Thoracic aorta (tissue), 2 donors: ENCODE measurements at regions not wholly inside any gene's neighbourhood (a gene's known extent, or its start where the extent isn't known, plus 50 kb on each side); places are given as distances from the start of the nearest gene placed in this dataset.

Experiments used
- ATAC-seq: fragments of 150-250 bp; one replicate; pipeline ENCODE4 v1.8.0; 2017; ENCODE audit warnings: low read depth; ENCODE audit not compliant: insufficient number of reproducible peaks, low FRiP score
- DNase-seq: peaks from one replicate; pipeline ENCODE4 v3.0.0-alpha.2; 2020; ENCODE audit warnings: low spot score
- H3K27ac ChIP-seq, 2 donors: fragments of 200-600 bp; sonication (generic); 1 replicate in 1 of 2; 2 replicates in 1 of 2; pipeline ENCODE4 v1.5.1; 2016; ENCODE audit warnings: mild to moderate bottlenecking in 2 of 2, moderate library complexity in 2 of 2
- H3K27me3 ChIP-seq: fragments of 200-600 bp; sonication (generic); replicated peaks from 2 replicates; pipeline ENCODE4 v1.6.0; 2016; ENCODE audit warnings: mild to moderate bottlenecking; ENCODE audit not compliant: insufficient read depth
- H3K36me3 ChIP-seq: fragments of 200-600 bp; sonication (generic); one replicate; pipeline ENCODE4 v1.5.1; 2016
- H3K4me1 ChIP-seq, 2 donors: fragments of 200-600 bp; sonication (generic); 1 replicate in 1 of 2; 2 replicates in 1 of 2; pipeline versions ENCODE4 v1.5.1 to v1.6.0; 2016; ENCODE audit warnings: low read depth in 2 of 2, mild to moderate bottlenecking in 1 of 2; ENCODE audit not compliant: control insufficient read depth in 1 of 2
- H3K4me3 ChIP-seq: fragments of 200-600 bp; sonication (generic); 2 replicates; pipeline ENCODE4 v1.5.1; 2016; ENCODE audit warnings: mild to moderate bottlenecking
- H3K9me3 ChIP-seq: fragments of 200-600 bp; sonication (generic); 2 replicates; pipeline ENCODE4 v1.5.1; 2016
- TF ChIP-seq, protein P1 (sequence below): fragments of 200-600 bp; sonication (generic); IDR thresholded peaks from one replicate; pipeline ENCODE4 v1.5.1; 2019; ENCODE audit warnings: antibody characterized with exemption

DNA sequence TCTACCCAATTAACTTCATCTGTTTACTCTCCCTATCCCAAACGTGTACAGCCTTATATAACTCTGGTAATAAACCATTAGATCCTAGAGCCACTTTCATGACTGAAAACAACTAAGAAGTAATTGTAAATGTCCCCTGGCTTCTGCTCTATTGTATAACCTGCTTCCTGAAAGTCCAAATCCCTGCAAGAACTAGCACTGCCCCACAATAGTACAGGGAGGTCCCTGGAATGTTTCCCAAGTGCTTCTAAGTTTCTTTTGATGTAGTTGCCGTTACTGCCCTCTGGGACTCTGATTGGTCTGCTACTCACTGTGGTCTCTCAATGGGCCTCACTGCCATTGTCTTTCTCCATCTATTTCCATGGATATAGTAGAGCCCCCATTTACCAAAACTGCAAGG is 764.0 kb upstream of the GHITM start:
- Histone ChIP-seq H3K36me3 (no peaks in the 10 kb centered on the region), H3K27me3 (no peaks in the 10 kb centered on the region), H3K4me1 (peaks cover 12 to 16% of the 10 kb centered on the region in 2 donors), H3K9me3 (no peaks in the 10 kb centered on the region), H3K27ac (no peak overlapping the region), H3K4me3 (no peak overlapping the region)
- DNase-seq, result no peak
- no peak for ATAC-seq
- TF ChIP-seq, protein P1, sequence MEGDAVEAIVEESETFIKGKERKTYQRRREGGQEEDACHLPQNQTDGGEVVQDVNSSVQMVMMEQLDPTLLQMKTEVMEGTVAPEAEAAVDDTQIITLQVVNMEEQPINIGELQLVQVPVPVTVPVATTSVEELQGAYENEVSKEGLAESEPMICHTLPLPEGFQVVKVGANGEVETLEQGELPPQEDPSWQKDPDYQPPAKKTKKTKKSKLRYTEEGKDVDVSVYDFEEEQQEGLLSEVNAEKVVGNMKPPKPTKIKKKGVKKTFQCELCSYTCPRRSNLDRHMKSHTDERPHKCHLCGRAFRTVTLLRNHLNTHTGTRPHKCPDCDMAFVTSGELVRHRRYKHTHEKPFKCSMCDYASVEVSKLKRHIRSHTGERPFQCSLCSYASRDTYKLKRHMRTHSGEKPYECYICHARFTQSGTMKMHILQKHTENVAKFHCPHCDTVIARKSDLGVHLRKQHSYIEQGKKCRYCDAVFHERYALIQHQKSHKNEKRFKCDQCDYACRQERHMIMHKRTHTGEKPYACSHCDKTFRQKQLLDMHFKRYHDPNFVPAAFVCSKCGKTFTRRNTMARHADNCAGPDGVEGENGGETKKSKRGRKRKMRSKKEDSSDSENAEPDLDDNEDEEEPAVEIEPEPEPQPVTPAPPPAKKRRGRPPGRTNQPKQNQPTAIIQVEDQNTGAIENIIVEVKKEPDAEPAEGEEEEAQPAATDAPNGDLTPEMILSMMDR, result no peak

DNA sequence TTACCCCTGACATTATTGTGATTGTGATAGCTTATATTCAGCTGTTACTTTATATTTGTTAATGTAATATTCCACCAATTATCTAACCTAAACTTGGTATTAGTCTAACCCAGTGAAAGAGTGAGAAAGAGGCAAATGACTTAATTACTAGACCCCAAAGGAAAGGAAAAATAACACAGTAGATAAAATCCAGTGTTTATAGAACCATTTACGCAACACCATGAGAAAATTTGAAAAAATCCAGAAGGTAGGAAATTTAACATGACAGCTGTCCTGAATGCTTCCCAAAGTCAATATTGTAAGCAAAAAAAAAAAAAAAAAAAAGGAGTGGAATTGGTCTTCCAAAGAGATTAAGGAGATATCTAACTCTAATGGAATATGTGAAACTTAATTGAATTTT is 741.5 kb upstream of the GHITM start:
- Histone ChIP-seq H3K4me1 (no peaks in the 10 kb centered on the region), H3K9me3 (no peaks in the 10 kb centered on the region), H3K27me3 (no peaks in the 10 kb centered on the region), H3K4me3 (no peak overlapping the region), H3K36me3 (no peaks in the 10 kb centered on the region), H3K27ac (no peak overlapping the region)
- no peak for DNase-seq
- no peak for ATAC-seq
- TF ChIP-seq, protein P1, result no peak

DNA sequence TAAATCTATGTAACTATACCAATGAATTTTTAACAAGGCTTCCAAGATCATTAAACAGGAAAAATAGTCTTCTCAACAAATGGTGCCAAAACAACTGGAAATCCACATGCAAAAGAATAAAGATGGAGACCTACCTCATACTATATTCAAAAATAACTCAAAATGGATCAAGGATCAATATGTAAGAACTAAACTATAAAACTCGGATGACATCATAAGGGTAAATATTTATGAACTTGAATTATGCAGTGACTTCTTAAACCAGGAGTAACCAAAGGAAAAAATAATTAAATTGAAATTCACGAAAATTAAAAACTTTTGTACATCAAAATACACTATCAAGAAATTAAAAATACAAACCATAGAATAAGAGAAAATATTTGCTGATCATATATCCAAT is 728.7 kb upstream of the GHITM start:
- no peak for DNase-seq
- no peaks in the 10 kb centered on the region for H3K36me3 ChIP-seq
- ATAC-seq, result no peak
- H3K9me3 ChIP-seq, result no peaks in the 10 kb centered on the region
- no peaks in the 10 kb centered on the region for H3K27me3 ChIP-seq
- no peak overlapping the region for H3K27ac ChIP-seq
- TF ChIP-seq, protein P1, result no peak
- H3K4me3 ChIP-seq, result no peak overlapping the region
- H3K4me1 ChIP-seq, result no peaks in the 10 kb centered on the region

DNA sequence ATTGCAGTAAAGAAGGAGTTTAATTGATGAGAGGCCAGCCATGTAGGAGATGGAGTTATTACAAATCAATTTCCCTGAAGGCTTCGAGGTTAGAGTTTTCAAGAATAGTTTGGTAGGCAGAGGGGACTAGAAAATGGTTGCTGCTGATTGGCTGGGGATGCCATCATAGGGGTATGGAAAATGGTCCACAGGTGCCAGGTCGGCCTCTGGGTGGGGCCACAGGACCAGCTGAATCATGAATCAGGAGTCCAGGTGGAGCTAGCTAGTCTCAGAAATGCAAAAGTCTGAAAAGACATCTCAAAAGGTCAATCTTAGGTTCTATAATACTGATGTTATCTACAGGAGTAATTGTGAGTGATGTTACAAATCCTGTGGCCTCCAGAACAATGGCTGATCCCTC is 714.0 kb upstream of the GHITM start:
- DNase-seq (no peak), ATAC-seq (no peak)
- no peaks in the 10 kb centered on the region for H3K27me3 ChIP-seq
- H3K4me3 ChIP-seq, result no peak overlapping the region
- TF ChIP-seq, protein P1, result no peak
- no peaks in the 10 kb centered on the region for H3K4me1 ChIP-seq
- H3K9me3 ChIP-seq, result no peaks in the 10 kb centered on the region
- H3K27ac ChIP-seq, result no peak overlapping the region
- no peaks in the 10 kb centered on the region for H3K36me3 ChIP-seq

DNA sequence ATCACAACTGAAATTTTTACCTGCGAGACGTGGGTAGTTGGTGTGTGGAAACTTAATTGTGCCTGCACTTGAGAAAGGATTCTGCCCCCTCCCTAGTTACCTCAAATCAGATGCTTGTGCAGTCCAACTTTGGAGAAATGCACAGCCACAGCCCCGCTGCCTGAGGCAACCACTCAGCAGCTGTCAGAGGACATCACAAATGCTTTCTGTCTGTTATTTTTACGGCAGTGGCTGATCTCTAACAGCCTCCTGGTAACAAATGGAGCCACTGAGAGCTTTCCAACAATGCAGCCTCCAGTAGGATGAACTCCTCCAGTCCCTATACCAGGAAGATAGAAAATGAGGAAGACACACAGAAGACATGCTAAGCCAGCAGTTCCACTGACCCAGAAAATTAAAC is 712.2 kb upstream of the GHITM start:
- no peak for DNase-seq
- Histone ChIP-seq H3K27ac (no peak overlapping the region), H3K36me3 (no peaks in the 10 kb centered on the region), H3K9me3 (no peaks in the 10 kb centered on the region), H3K27me3 (no peaks in the 10 kb centered on the region), H3K4me1 (no peaks in the 10 kb centered on the region), H3K4me3 (no peak overlapping the region)
- TF ChIP-seq, protein P1, result no peak
- ATAC-seq, result no peak
